ENCODE measurements at regions not wholly inside any gene's neighbourhood (a gene's known extent, or its start where the extent isn't known, plus 50 kb on each side); places are given as distances from the start of the nearest gene placed in this dataset.

- Mint-ChIP-seq H3K27me3 (ENCODE audit: low read depth) (no peaks in the 10 kb centered on the region), H3K9me3 (no peaks in the 10 kb centered on the region)
- ATAC-seq: no peak
These were observed 322.2 kb upstream of the SATB1 start for GRCh38 chr3:18747383-18747782.

GRCh38 chr3:18745472-18745871, 320.3 kb upstream of the SATB1 start:
- DNase-seq: no peak

More at GRCh38 chr3:18747383-18747782, 322.2 kb upstream of the SATB1 start:
- no peak for DNase-seq
- H3K4me1 Mint-ChIP-seq (ENCODE audit: low read depth): peaks cover 68% of the 10 kb centered on the region
- no peak overlapping the region for H3K4me3 Mint-ChIP-seq
- no peaks in the 10 kb centered on the region for H3K36me3 Mint-ChIP-seq (ENCODE audit: insufficient read depth)

GRCh38 chr3:18744472-18744871, 319.3 kb upstream of the SATB1 start:
- H3K4me3 Mint-ChIP-seq: peak overlapping the region; percentile 19
- no peaks in the 10 kb centered on the region for H3K9me3 Mint-ChIP-seq
- ATAC-seq (no peak), DNase-seq (no peak)
- no peaks in the 10 kb centered on the region for H3K36me3 Mint-ChIP-seq (ENCODE audit: insufficient read depth)
- H3K27me3 Mint-ChIP-seq (ENCODE audit: low read depth): no peaks in the 10 kb centered on the region
- peaks cover 73% of the 10 kb centered on the region for H3K4me1 Mint-ChIP-seq (ENCODE audit: low read depth)

More at GRCh38 chr3:18745472-18745871, 320.3 kb upstream of the SATB1 start:
- H3K4me3 Mint-ChIP-seq: peak overlapping the region; percentile 11
- no peaks in the 10 kb centered on the region for H3K36me3 Mint-ChIP-seq (ENCODE audit: insufficient read depth)
- peaks cover 69% of the 10 kb centered on the region for H3K4me1 Mint-ChIP-seq (ENCODE audit: low read depth)
- no peak for ATAC-seq
- no peaks in the 10 kb centered on the region for H3K27me3 Mint-ChIP-seq (ENCODE audit: low read depth)
- H3K9me3 Mint-ChIP-seq: no peaks in the 10 kb centered on the region

- DNase-seq (no peak), ATAC-seq (no peak)
- Mint-ChIP-seq H3K4me3 (no peak overlapping the region), H3K27me3 (ENCODE audit: low read depth) (no peaks in the 10 kb centered on the region), H3K4me1 (ENCODE audit: low read depth) (peaks cover 75% of the 10 kb centered on the region), H3K36me3 (ENCODE audit: insufficient read depth) (no peaks in the 10 kb centered on the region), H3K9me3 (no peaks in the 10 kb centered on the region)
These were observed 318.6 kb upstream of the SATB1 start for GRCh38 chr3:18743761-18744160.

- H3K4me1 Mint-ChIP-seq (ENCODE audit: low read depth): peaks cover 89% of the 10 kb centered on the region
- H3K4me3 Mint-ChIP-seq: peak overlapping the region; percentile 49
- no peaks in the 10 kb centered on the region for H3K36me3 Mint-ChIP-seq (ENCODE audit: insufficient read depth)
- H3K9me3 Mint-ChIP-seq: peaks cover under 1% of the 10 kb centered on the region
- ATAC-seq: peak; percentile 58
- no peaks in the 10 kb centered on the region for H3K27me3 Mint-ChIP-seq (ENCODE audit: low read depth)
- peak; percentile 54 for DNase-seq
These were observed 315.8 kb upstream of the SATB1 start for GRCh38 chr3:18740631-18741583.

- H3K4me1 Mint-ChIP-seq (ENCODE audit: low read depth): peaks cover 71% of the 10 kb centered on the region
- peak; percentile 56 to 61 for ATAC-seq
- DNase-seq: no peak
- H3K9me3 Mint-ChIP-seq: peaks cover 11% of the 10 kb centered on the region
- no peaks in the 10 kb centered on the region for H3K27me3 Mint-ChIP-seq (ENCODE audit: low read depth)
- peaks cover 3% of the 10 kb centered on the region for H3K36me3 Mint-ChIP-seq (ENCODE audit: insufficient read depth)
- H3K4me3 Mint-ChIP-seq: peak overlapping the region; percentile 7
These were observed 313.9 kb upstream of the SATB1 start for GRCh38 chr3:18739099-18739433.

- peaks cover 11% of the 10 kb centered on the region for H3K9me3 Mint-ChIP-seq
- no peaks in the 10 kb centered on the region for H3K27me3 Mint-ChIP-seq (ENCODE audit: low read depth)
- peaks cover 66% of the 10 kb centered on the region for H3K4me1 Mint-ChIP-seq (ENCODE audit: low read depth)
- no peak for DNase-seq
- peak overlapping the region; percentile 27 for H3K4me3 Mint-ChIP-seq
- peaks cover 3% of the 10 kb centered on the region for H3K36me3 Mint-ChIP-seq (ENCODE audit: insufficient read depth)
- ATAC-seq: no peak
These were observed 313.4 kb upstream of the SATB1 start for GRCh38 chr3:18738393-18739098.

- DNase-seq: no peak
- Mint-ChIP-seq H3K9me3 (peaks cover 11% of the 10 kb centered on the region), H3K27me3 (ENCODE audit: low read depth) (no peaks in the 10 kb centered on the region), H3K36me3 (ENCODE audit: insufficient read depth) (peaks cover 3% of the 10 kb centered on the region), H3K4me1 (ENCODE audit: low read depth) (peaks cover 49% of the 10 kb centered on the region), H3K4me3 (no peak overlapping the region)
- ATAC-seq: no peak
These were observed 309.9 kb upstream of the SATB1 start for GRCh38 chr3:18735005-18735404.

- no peak overlapping the region for H3K4me3 Mint-ChIP-seq
- peaks cover 11% of the 10 kb centered on the region for H3K9me3 Mint-ChIP-seq
- ATAC-seq (no peak), DNase-seq (no peak)
- H3K4me1 Mint-ChIP-seq (ENCODE audit: low read depth): peaks cover 47% of the 10 kb centered on the region
- peaks cover 3% of the 10 kb centered on the region for H3K36me3 Mint-ChIP-seq (ENCODE audit: insufficient read depth)
- H3K27me3 Mint-ChIP-seq (ENCODE audit: low read depth): no peaks in the 10 kb centered on the region
These were observed 309.2 kb upstream of the SATB1 start for GRCh38 chr3:18734309-18734708.

GRCh38 chr3:18732474-18732873, 307.3 kb upstream of the SATB1 start:
- no peaks in the 10 kb centered on the region for H3K27me3 Mint-ChIP-seq (ENCODE audit: low read depth)
- peaks cover 11% of the 10 kb centered on the region for H3K9me3 Mint-ChIP-seq
- peaks cover 3% of the 10 kb centered on the region for H3K36me3 Mint-ChIP-seq (ENCODE audit: insufficient read depth)
- H3K4me1 Mint-ChIP-seq (ENCODE audit: low read depth): peaks cover 38% of the 10 kb centered on the region
- ATAC-seq: no peak
- H3K4me3 Mint-ChIP-seq: no peak overlapping the region
- no peak for DNase-seq

- ATAC-seq: no peak
These were observed 305.4 kb upstream of the SATB1 start for GRCh38 chr3:18730491-18730890.

GRCh38 chr3:18729671-18730070, 304.5 kb upstream of the SATB1 start:
- DNase-seq (no peak), ATAC-seq (no peak)
- H3K9me3 Mint-ChIP-seq: peaks cover 6% of the 10 kb centered on the region
- peaks cover 3% of the 10 kb centered on the region for H3K36me3 Mint-ChIP-seq (ENCODE audit: insufficient read depth)
- H3K27me3 Mint-ChIP-seq (ENCODE audit: low read depth): no peaks in the 10 kb centered on the region
- H3K4me1 Mint-ChIP-seq (ENCODE audit: low read depth): peaks cover 53% of the 10 kb centered on the region
- H3K4me3 Mint-ChIP-seq: no peak overlapping the region

More at GRCh38 chr3:18730491-18730890, 305.4 kb upstream of the SATB1 start:
- peaks cover 3% of the 10 kb centered on the region for H3K36me3 Mint-ChIP-seq (ENCODE audit: insufficient read depth)
- H3K27me3 Mint-ChIP-seq (ENCODE audit: low read depth): no peaks in the 10 kb centered on the region
- peaks cover 45% of the 10 kb centered on the region for H3K4me1 Mint-ChIP-seq (ENCODE audit: low read depth)
- peaks cover 9% of the 10 kb centered on the region for H3K9me3 Mint-ChIP-seq
- no peak overlapping the region for H3K4me3 Mint-ChIP-seq
- no peak for DNase-seq

GRCh38 chr3:18725668-18726407, 300.7 kb upstream of the SATB1 start:
- peak overlapping the region; percentile 65 for H3K4me3 Mint-ChIP-seq
- no peak for DNase-seq

GRCh38 chr3:18724456-18724855, 299.3 kb upstream of the SATB1 start:
- ATAC-seq (peak; percentile 2 to 31), DNase-seq (no peak)
- H3K36me3 Mint-ChIP-seq (ENCODE audit: insufficient read depth): no peaks in the 10 kb centered on the region
- H3K9me3 Mint-ChIP-seq: peaks cover 2% of the 10 kb centered on the region
- no peaks in the 10 kb centered on the region for H3K27me3 Mint-ChIP-seq (ENCODE audit: low read depth)
- peak overlapping the region; percentile 64 for H3K4me3 Mint-ChIP-seq
- peaks cover 62% of the 10 kb centered on the region for H3K4me1 Mint-ChIP-seq (ENCODE audit: low read depth)

More at GRCh38 chr3:18725668-18726407, 300.7 kb upstream of the SATB1 start:
- Mint-ChIP-seq H3K9me3 (peaks cover 2% of the 10 kb centered on the region), H3K36me3 (ENCODE audit: insufficient read depth) (no peaks in the 10 kb centered on the region), H3K27me3 (ENCODE audit: low read depth) (no peaks in the 10 kb centered on the region), H3K4me1 (ENCODE audit: low read depth) (peaks cover 72% of the 10 kb centered on the region)
- ATAC-seq: peak; percentile 72 to 76
